ENCODE measurements at regions not wholly inside any gene's neighbourhood (a gene's known extent, or its start where the extent isn't known, plus 50 kb on each side); places are given as distances from the start of the nearest gene placed in this dataset.
A peak's percentile ranks its signal among the peaks of the same experiment; 100 is the strongest.

DNA sequence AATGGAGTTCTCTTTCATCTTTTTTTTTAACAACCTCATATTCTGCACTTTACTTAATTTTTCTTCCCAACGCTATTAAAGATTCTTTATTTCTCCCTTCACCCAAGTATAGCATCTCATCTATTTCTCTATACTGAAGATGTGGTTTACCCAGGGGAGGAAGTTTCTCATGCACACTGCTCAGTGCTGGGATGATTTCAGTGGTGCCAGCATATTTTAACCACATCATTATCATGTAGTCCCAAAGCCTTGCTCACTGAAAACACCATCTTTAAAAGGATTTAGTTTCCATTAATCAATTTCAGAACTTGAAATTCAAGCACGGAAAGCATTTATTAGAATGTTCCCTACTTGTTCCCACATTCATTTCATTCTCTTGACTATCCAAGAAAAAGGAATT is 725.7 kb downstream of the USP25 start:
- Histone ChIP-seq H4K20me1 (replicated peaks; ENCODE audit: insufficient read depth) (no peaks in the 10 kb centered on the region), H3K9me2 (ENCODE audit: insufficient read depth) (no peaks in the 10 kb centered on the region), H3K79me2 (replicated peaks; ENCODE audit: insufficient read depth) (no peaks in the 10 kb centered on the region), H3K4me2 (no peak overlapping the region), H3K4me1 (ENCODE audit: insufficient read depth) (peaks cover 5% of the 10 kb centered on the region; the same call in 1 of the 2 replicates), H3K36me3 (ENCODE audit: insufficient read depth) (no peaks in the 10 kb centered on the region), H2AFZ (peak overlapping the region; percentile 69), H3K27ac (ENCODE audit: low read depth) (no peak overlapping the region), H3F3A (replicated peaks; ENCODE audit: low read depth) (no peaks in the 10 kb centered on the region), H3K27me3 (ENCODE audit: insufficient read depth) (no peaks in the 10 kb centered on the region), H3K4me3 (no peak overlapping the region)
- no peaks in the 10 kb centered on the region for H3K27me3 Mint-ChIP-seq (ENCODE audit: insufficient read depth, low read depth, poor library complexity)
- ATAC-seq (no peak), DNase-seq (ENCODE audit: low spot score) (no peak)
- H3K36me3 Mint-ChIP-seq (ENCODE audit: low read depth), result no peaks in the 10 kb centered on the region
- TF ChIP-seq NANOG (IDR thresholded peaks at IDR 0.05; ENCODE audit: borderline replicate concordance) (no peak), POLR2AphosphoS5 (IDR thresholded peaks at IDR 0.05; ENCODE audit: low read depth) (no peak), JUNB (IDR thresholded peaks at IDR 0.05; ENCODE audit: unreplicated experiment) (no peak), STAT1 (IDR thresholded peaks at IDR 0.05; ENCODE audit: unreplicated experiment) (no peak), ZNF114 (CRISPR knock-in tag; IDR thresholded peaks at IDR 0.05) (no peak), ZNF331 (CRISPR knock-in tag; IDR thresholded peaks at IDR 0.05; ENCODE audit: low read depth) (no peak), EZH2phosphoT487 (IDR thresholded peaks at IDR 0.05; ENCODE audit: unreplicated experiment) (no peak), EZH2 (IDR thresholded peaks at IDR 0.05; ENCODE audit: low read depth, unreplicated experiment) (no peak), CREB1 (CRISPR knock-in tag; IDR thresholded peaks at IDR 0.05; ENCODE audit: low read depth) (no peak)
- TF ChIP-seq, protein P1, sequence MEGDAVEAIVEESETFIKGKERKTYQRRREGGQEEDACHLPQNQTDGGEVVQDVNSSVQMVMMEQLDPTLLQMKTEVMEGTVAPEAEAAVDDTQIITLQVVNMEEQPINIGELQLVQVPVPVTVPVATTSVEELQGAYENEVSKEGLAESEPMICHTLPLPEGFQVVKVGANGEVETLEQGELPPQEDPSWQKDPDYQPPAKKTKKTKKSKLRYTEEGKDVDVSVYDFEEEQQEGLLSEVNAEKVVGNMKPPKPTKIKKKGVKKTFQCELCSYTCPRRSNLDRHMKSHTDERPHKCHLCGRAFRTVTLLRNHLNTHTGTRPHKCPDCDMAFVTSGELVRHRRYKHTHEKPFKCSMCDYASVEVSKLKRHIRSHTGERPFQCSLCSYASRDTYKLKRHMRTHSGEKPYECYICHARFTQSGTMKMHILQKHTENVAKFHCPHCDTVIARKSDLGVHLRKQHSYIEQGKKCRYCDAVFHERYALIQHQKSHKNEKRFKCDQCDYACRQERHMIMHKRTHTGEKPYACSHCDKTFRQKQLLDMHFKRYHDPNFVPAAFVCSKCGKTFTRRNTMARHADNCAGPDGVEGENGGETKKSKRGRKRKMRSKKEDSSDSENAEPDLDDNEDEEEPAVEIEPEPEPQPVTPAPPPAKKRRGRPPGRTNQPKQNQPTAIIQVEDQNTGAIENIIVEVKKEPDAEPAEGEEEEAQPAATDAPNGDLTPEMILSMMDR (conservative IDR thresholded peaks at IDR 0.05; ENCODE audit: low read depth in 2 of 2), result no peak
- TF ChIP-seq, protein P2, sequence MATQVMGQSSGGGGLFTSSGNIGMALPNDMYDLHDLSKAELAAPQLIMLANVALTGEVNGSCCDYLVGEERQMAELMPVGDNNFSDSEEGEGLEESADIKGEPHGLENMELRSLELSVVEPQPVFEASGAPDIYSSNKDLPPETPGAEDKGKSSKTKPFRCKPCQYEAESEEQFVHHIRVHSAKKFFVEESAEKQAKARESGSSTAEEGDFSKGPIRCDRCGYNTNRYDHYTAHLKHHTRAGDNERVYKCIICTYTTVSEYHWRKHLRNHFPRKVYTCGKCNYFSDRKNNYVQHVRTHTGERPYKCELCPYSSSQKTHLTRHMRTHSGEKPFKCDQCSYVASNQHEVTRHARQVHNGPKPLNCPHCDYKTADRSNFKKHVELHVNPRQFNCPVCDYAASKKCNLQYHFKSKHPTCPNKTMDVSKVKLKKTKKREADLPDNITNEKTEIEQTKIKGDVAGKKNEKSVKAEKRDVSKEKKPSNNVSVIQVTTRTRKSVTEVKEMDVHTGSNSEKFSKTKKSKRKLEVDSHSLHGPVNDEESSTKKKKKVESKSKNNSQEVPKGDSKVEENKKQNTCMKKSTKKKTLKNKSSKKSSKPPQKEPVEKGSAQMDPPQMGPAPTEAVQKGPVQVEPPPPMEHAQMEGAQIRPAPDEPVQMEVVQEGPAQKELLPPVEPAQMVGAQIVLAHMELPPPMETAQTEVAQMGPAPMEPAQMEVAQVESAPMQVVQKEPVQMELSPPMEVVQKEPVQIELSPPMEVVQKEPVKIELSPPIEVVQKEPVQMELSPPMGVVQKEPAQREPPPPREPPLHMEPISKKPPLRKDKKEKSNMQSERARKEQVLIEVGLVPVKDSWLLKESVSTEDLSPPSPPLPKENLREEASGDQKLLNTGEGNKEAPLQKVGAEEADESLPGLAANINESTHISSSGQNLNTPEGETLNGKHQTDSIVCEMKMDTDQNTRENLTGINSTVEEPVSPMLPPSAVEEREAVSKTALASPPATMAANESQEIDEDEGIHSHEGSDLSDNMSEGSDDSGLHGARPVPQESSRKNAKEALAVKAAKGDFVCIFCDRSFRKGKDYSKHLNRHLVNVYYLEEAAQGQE (IDR thresholded peaks at IDR 0.05; ENCODE audit: unreplicated experiment), result no peak
- TF ChIP-seq, protein P3, sequence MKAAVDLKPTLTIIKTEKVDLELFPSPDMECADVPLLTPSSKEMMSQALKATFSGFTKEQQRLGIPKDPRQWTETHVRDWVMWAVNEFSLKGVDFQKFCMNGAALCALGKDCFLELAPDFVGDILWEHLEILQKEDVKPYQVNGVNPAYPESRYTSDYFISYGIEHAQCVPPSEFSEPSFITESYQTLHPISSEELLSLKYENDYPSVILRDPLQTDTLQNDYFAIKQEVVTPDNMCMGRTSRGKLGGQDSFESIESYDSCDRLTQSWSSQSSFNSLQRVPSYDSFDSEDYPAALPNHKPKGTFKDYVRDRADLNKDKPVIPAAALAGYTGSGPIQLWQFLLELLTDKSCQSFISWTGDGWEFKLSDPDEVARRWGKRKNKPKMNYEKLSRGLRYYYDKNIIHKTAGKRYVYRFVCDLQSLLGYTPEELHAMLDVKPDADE (IDR thresholded peaks at IDR 0.05), result no peak
- TF ChIP-seq, protein P4, sequence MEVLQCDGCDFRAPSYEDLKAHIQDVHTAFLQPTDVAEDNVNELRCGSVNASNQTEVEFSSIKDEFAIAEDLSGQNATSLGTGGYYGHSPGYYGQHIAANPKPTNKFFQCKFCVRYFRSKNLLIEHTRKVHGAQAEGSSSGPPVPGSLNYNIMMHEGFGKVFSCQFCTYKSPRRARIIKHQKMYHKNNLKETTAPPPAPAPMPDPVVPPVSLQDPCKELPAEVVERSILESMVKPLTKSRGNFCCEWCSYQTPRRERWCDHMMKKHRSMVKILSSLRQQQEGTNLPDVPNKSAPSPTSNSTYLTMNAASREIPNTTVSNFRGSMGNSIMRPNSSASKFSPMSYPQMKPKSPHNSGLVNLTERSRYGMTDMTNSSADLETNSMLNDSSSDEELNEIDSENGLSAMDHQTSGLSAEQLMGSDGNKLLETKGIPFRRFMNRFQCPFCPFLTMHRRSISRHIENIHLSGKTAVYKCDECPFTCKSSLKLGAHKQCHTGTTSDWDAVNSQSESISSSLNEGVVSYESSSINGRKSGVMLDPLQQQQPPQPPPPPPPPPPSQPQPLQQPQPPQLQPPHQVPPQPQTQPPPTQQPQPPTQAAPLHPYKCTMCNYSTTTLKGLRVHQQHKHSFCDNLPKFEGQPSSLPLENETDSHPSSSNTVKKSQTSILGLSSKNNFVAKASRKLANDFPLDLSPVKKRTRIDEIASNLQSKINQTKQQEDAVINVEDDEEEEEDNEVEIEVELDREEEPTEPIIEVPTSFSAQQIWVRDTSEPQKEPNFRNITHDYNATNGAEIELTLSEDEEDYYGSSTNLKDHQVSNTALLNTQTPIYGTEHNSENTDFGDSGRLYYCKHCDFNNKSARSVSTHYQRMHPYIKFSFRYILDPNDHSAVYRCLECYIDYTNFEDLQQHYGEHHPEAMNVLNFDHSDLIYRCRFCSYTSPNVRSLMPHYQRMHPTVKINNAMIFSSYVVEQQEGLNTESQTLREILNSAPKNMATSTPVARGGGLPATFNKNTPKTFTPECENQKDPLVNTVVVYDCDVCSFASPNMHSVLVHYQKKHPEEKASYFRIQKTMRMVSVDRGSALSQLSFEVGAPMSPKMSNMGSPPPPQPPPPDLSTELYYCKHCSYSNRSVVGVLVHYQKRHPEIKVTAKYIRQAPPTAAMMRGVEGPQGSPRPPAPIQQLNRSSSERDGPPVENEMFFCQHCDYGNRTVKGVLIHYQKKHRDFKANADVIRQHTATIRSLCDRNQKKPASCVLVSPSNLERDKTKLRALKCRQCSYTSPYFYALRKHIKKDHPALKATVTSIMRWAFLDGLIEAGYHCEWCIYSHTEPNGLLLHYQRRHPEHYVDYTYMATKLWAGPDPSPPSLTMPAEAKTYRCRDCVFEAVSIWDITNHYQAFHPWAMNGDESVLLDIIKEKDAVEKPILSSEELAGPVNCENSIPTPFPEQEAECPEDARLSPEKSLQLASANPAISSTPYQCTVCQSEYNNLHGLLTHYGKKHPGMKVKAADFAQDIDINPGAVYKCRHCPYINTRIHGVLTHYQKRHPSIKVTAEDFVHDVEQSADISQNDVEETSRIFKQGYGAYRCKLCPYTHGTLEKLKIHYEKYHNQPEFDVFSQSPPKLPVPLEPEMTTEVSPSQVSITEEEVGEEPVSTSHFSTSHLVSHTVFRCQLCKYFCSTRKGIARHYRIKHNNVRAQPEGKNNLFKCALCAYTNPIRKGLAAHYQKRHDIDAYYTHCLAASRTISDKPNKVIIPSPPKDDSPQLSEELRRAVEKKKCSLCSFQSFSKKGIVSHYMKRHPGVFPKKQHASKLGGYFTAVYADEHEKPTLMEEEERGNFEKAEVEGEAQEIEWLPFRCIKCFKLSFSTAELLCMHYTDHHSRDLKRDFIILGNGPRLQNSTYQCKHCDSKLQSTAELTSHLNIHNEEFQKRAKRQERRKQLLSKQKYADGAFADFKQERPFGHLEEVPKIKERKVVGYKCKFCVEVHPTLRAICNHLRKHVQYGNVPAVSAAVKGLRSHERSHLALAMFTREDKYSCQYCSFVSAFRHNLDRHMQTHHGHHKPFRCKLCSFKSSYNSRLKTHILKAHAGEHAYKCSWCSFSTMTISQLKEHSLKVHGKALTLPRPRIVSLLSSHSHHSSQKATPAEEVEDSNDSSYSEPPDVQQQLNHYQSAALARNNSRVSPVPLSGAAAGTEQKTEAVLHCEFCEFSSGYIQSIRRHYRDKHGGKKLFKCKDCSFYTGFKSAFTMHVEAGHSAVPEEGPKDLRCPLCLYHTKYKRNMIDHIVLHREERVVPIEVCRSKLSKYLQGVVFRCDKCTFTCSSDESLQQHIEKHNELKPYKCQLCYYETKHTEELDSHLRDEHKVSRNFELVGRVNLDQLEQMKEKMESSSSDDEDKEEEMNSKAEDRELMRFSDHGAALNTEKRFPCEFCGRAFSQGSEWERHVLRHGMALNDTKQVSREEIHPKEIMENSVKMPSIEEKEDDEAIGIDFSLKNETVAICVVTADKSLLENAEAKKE (CRISPR knock-in tag; IDR thresholded peaks at IDR 0.05), result no peak
- H3K4me1 Mint-ChIP-seq, result peaks cover 6% of the 10 kb centered on the region
- no peak overlapping the region for H3K27ac Mint-ChIP-seq
- H3K9me3 Mint-ChIP-seq, result no peaks in the 10 kb centered on the region
- no peak overlapping the region for H3K4me3 Mint-ChIP-seq

All from GM23338 (cell line).